ENCODE measurements at regions not wholly inside any gene's neighbourhood (a gene's known extent, or its start where the extent isn't known, plus 50 kb on each side); places are given as distances from the start of the nearest gene placed in this dataset.

- no peak overlapping the region for H2BK15ac ChIP-seq (ENCODE audit: low read depth, low read length)
- peaks cover 10% of the 10 kb centered on the region for H3K27me3 Mint-ChIP-seq (ENCODE audit: low read depth)
Observed at GRCh38 chr14:95006051-95006450, 151.3 kb downstream of the DICER1 start.

More at GRCh38 chr14:95006051-95006450, 151.3 kb downstream of the DICER1 start:
- Histone ChIP-seq H3K18ac (ENCODE audit: insufficient read length, low read depth, low read length) (no peak overlapping the region), H3K9me3 (ENCODE audit: control insufficient read depth, low read depth, low read length) (no peaks in the 10 kb centered on the region), H4K8ac (replicated peaks; ENCODE audit: insufficient read length, low read depth, low read length) (no peak overlapping the region), H3K79me2 (ENCODE audit: insufficient read depth, low read length) (no peaks in the 10 kb centered on the region), H3K4me2 (ENCODE audit: insufficient read depth, insufficient read length, low read length) (no peak overlapping the region), H3K27me3 (ENCODE audit: insufficient read depth, low read length) (no peaks in the 10 kb centered on the region), H2BK120ac (ENCODE audit: low read depth, low read length, poor library complexity, severe bottlenecking) (no peak overlapping the region), H3K23me2 (ENCODE audit: insufficient read length, low read depth, low read length, poor library complexity, severe bottlenecking) (no peaks in the 10 kb centered on the region), H3K9ac (ENCODE audit: extremely low read depth, insufficient read length, low read length) (no peak overlapping the region), H3K4me1 (ENCODE audit: insufficient read depth, low read length) (no peaks in the 10 kb centered on the region), H3K27ac (ENCODE audit: insufficient read length, low read depth, low read length) (no peak overlapping the region), H3K23ac (ENCODE audit: insufficient read length, low read depth, low read length) (no peak overlapping the region), H4K91ac (ENCODE audit: insufficient read length, low read depth, low read length) (no peak overlapping the region), H3K56ac (ENCODE audit: insufficient read length, low read depth, low read length) (no peak overlapping the region), H2AFZ (ENCODE audit: low read length) (no peak overlapping the region), H2BK12ac (ENCODE audit: insufficient read length, low read depth, low read length) (no peak overlapping the region), H4K5ac (ENCODE audit: insufficient read length, low read depth, low read length) (no peak overlapping the region), H2BK5ac (ENCODE audit: insufficient read length, low read length) (no peak overlapping the region), H2AK5ac (ENCODE audit: insufficient read length, low read length) (no peak overlapping the region), H3K79me1 (ENCODE audit: insufficient read depth, low read depth, low read length, poor library complexity, severe bottlenecking) (no peaks in the 10 kb centered on the region), H2BK20ac (ENCODE audit: low read depth, low read length, poor library complexity, severe bottlenecking) (no peak overlapping the region), H3K4ac (ENCODE audit: low read depth, low read length) (no peak overlapping the region), H3K14ac (ENCODE audit: insufficient read depth, low read length) (no peak overlapping the region), H3T11ph (ENCODE audit: low read length) (no peak overlapping the region), H4K20me1 (ENCODE audit: control insufficient read depth, insufficient read depth, insufficient read length) (no peaks in the 10 kb centered on the region)
- H3K36me3 Mint-ChIP-seq (ENCODE audit: insufficient read depth in 1 of 3, low read depth in 3 of 3): no peaks in the 10 kb centered on the region
- TF ChIP-seq CTCF (conservative IDR thresholded peaks at IDR 0.05): no peak
- H3K4me3 Mint-ChIP-seq: no peak overlapping the region
- H3K4me1 Mint-ChIP-seq: peaks cover 4 to 7% of the 10 kb centered on the region in 2 experiments; a peak in 2 of 4 replicates
- no CpG with 5 or more reads among the region's 3 CpGs for WGBS (ENCODE audit: extremely low coverage, insufficient read length, low lambda C conversion rate)
- no peak for DNase-seq
- H3K9me3 Mint-ChIP-seq: no peaks in the 10 kb centered on the region; a peak in 1 of 5 replicates
- H3K27ac Mint-ChIP-seq: no peak overlapping the region

Measured in H9 (cell line).